Mucosa of stomach (tissue), 1 donor: ENCODE measurements at regions not wholly inside any gene's neighbourhood (a gene's known extent, or its start where the extent isn't known, plus 50 kb on each side); places are given as distances from the start of the nearest gene placed in this dataset.

Experiments
- H3K27me3 ChIP-seq: one replicate; pipeline ENCODE4 v1.7.0; 2013; ENCODE audit warnings: mild to moderate bottlenecking, low read length; ENCODE audit not compliant: control insufficient read depth, insufficient read depth
- H3K36me3 ChIP-seq: one replicate; pipeline ENCODE4 v1.7.0; 2013; ENCODE audit warnings: low read length; ENCODE audit not compliant: control insufficient read depth, insufficient read depth
- H3K4me1 ChIP-seq: one replicate; pipeline ENCODE4 v1.7.0; 2013; ENCODE audit warnings: mild to moderate bottlenecking, low read length; ENCODE audit not compliant: control insufficient read depth, insufficient read depth
- H3K4me3 ChIP-seq: one replicate; pipeline ENCODE4 v1.7.0; 2013; ENCODE audit warnings: low read length
- H3K9ac ChIP-seq: one replicate; pipeline ENCODE4 v1.7.0; 2013; ENCODE audit warnings: mild to moderate bottlenecking, low read length, moderate library complexity
- H3K9me3 ChIP-seq: one replicate; pipeline ENCODE4 v1.7.0; 2013; ENCODE audit warnings: mild to moderate bottlenecking, low read length, moderate library complexity; ENCODE audit not compliant: control insufficient read depth
- donor health status: Pancreatic carcinoma.

DNA sequence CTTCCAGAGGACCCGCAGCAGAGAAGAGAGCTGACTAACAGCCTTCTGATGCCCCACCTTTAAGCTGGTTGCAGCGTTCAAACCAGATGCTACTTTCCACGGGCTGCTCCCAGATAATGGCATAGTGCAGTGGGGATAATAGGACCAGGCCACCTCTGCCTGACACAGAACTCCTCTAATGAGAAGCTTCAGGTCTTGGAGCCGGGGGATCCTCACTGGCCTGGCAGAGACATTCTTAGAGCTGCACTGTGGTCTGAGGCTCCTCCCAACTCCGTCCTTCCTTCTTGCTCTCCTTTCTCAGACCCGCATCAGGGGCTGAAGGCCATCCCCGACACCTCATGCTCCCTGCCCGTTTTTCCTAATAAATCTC, 206.6 kb upstream of the MARCKS start:
- Histone ChIP-seq H3K9me3 (no peaks in the 10 kb centered on the region), H3K9ac (no peak overlapping the region), H3K36me3 (no peaks in the 10 kb centered on the region), H3K4me3 (no peak overlapping the region), H3K27me3 (no peaks in the 10 kb centered on the region), H3K4me1 (peaks cover 29% of the 10 kb centered on the region)

DNA sequence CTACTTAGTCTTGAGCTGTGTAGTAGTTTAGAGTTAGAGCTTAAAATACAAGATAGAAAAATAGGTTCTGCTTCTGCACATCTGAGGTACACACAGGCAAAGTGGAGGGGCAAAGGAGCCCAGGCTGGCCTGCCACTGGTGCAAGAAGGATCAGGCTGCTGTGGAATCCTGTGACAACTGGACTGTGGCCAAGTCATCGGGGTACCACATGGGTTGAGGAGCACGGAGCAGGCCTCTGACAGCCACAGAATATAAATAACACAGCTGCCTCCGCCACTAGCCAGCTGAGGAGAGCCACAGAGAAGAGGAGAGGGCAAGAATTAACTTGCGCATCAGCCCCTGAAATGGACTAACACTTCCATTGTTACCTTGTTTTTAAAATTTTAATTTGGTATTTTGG, 206.0 kb upstream of the MARCKS start:
- no peak overlapping the region for H3K9ac ChIP-seq
- peaks cover 24% of the 10 kb centered on the region for H3K4me1 ChIP-seq
- H3K4me3 ChIP-seq = no peak overlapping the region
- no peaks in the 10 kb centered on the region for H3K9me3 ChIP-seq
- no peaks in the 10 kb centered on the region for H3K27me3 ChIP-seq
- H3K36me3 ChIP-seq = no peaks in the 10 kb centered on the region

DNA sequence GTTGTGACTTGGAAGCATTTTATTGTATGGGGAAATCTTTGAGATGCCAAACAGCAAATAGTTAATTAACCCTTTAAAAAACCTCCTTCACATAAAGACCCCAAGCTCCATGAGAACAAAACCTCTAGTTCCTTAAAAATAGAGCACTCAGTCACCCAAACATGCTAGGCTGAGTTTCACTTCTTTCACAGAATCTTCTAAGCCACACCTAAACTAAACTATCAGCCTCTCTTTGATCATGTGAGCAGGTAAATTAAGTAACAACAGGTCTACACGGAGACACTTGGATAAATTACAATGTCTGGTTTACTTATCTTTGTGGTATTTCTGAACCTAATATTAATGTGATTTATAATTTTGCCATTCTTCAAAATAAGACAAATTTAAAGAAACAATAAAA, 205.2 kb upstream of the MARCKS start:
- Histone ChIP-seq H3K36me3 (no peaks in the 10 kb centered on the region), H3K4me1 (peaks cover 24% of the 10 kb centered on the region), H3K9ac (no peak overlapping the region), H3K4me3 (no peak overlapping the region), H3K9me3 (no peaks in the 10 kb centered on the region), H3K27me3 (no peaks in the 10 kb centered on the region)

DNA sequence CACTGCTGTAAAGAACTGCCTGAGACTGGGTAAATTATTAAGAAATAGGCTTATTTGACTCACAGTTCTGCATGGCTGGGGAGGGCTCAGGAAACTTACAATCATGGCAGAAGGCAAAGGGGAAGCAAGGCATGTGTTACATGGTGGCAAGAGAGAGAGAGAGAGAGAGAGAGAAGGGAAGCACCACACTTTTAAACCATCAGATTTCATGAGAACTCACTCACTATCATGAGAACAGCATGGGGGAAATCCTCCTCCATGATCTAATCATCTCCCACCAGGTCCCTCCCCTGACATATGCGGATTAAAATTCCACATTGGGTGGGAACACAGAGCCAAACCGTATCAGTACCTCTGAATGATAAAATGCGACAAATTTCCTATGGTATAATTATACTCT, 203.9 kb upstream of the MARCKS start:
- Histone ChIP-seq H3K36me3 (no peaks in the 10 kb centered on the region), H3K27me3 (no peaks in the 10 kb centered on the region), H3K9ac (no peak overlapping the region), H3K4me3 (no peak overlapping the region), H3K4me1 (peaks cover 22% of the 10 kb centered on the region), H3K9me3 (no peaks in the 10 kb centered on the region)

DNA sequence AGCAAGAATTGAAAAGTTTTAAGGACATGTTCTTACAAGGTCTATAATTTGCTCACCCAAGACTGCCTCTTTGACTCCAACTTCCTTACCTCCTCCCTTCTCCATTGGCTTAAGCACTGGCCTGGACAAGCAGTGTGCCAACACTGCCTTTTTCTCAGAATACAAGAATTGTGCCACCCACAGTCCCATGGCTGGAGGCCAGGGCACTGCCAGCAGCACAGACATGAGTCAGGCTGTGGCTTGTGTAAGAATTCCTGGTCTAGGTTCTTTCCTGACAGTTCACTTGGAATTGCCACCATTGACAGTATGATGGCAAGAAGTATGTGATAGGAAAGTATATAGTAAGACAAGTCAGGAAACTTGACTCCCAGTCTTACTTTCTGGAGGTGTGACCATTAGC, 202.7 kb upstream of the MARCKS start:
- no peaks in the 10 kb centered on the region for H3K9me3 ChIP-seq
- H3K27me3 ChIP-seq = no peaks in the 10 kb centered on the region
- no peaks in the 10 kb centered on the region for H3K36me3 ChIP-seq
- peaks cover 23% of the 10 kb centered on the region for H3K4me1 ChIP-seq
- H3K4me3 ChIP-seq = no peak overlapping the region
- no peak overlapping the region for H3K9ac ChIP-seq

DNA sequence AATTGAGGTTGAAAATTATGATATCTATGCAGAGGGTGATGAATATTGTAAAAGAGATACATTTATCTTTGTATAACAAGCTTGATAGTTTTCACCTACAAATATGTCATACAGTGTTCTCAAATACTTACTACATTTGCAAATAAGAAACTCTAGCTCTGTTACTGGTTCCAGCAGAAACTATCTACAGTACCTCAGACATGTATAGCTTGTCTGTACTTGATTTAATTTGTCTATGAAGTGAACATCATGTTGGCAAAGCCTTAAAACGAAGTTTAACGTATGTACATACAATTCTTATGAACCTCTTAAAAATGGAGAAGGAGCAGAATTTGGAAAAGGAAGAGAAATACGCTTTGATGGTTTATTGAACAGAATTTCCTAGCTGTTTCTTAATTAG, 201.4 kb upstream of the MARCKS start:
- H3K9ac ChIP-seq = no peak overlapping the region
- no peaks in the 10 kb centered on the region for H3K9me3 ChIP-seq
- H3K4me1 ChIP-seq = peaks cover 15% of the 10 kb centered on the region
- no peaks in the 10 kb centered on the region for H3K27me3 ChIP-seq
- H3K4me3 ChIP-seq = no peak overlapping the region
- H3K36me3 ChIP-seq = no peaks in the 10 kb centered on the region

DNA sequence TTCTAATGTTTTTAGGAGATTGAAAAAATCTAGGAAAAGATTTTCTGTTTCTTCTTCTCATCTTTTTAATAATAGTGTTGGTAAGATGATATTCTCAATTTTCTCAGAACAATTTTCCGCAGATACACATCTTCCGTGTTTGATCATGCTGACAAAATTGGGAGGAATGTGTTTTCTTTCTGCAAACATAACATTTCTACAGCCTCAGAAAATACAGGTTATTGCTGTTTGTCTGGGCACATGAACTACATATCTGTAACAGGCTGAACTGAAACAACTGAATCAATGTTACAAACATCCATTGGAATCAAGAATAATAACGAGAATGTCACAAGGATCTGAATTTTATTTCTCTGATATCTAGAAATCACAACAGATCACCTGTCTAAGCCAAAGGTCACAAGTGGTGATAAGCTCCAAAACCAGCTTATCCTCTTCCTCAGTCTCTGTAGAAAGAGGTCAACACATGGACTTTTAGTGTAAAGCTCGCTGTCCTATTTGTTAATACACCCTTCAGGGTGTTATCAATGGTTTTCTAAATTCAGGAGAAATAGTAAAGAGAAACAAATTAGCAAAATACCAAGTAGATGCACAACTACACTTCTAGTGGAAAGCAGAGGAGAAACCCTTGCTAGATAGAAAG, 197.3 kb upstream of the MARCKS start:
- Histone ChIP-seq H3K4me3 (no peak overlapping the region), H3K9ac (no peak overlapping the region), H3K27me3 (no peaks in the 10 kb centered on the region), H3K9me3 (no peaks in the 10 kb centered on the region), H3K36me3 (no peaks in the 10 kb centered on the region), H3K4me1 (peaks cover 11% of the 10 kb centered on the region)

DNA sequence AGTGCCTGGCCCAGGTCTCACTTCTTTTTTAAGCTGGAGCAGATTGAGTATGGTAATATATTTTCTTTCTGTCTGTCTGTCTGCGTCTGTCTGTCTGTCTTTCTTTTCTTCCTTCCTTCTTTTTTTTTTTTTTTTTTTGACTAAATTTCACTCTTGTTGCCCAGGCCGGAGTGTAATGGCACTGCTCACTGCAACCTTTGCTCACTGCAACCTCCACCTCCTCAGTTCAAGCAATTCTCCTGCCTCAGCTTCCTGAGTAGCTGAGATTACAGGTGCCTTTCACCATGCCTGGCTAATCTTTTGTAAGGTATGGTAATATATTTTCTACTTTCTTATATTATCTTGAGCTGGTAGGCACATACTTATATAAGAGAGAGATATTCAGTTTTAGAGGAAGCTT, 196.3 kb upstream of the MARCKS start:
- Histone ChIP-seq H3K4me1 (peaks cover 11% of the 10 kb centered on the region), H3K36me3 (no peaks in the 10 kb centered on the region), H3K9me3 (no peaks in the 10 kb centered on the region), H3K27me3 (no peaks in the 10 kb centered on the region), H3K4me3 (no peak overlapping the region), H3K9ac (no peak overlapping the region)

DNA sequence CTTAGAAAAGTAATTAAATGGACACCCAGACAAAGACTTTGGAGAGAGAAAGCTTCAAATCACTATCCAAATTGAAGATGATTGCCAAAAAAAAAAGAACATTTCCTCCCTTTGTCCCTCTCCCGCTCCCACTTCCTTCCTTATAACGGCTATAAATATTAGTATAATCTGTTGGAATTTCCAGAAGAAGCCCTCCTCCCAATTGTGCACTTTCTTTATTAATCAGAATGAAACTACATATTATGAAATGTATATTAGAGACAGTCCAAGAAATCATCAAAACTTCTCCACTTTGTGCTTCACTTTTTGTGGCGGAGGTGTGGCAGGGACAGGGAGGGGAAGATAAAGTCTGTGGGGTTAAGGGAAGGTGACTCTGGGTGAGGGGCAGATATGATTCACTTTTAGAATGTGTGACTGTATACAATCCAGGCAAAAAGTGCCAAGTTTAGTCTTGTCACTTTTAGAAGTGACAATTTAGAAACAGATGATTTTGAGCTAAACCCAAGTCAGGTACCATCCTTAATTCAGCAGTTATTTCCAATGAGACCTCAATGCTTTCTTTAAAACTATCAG, 195.0 kb upstream of the MARCKS start:
- Histone ChIP-seq H3K9ac (no peak overlapping the region), H3K4me3 (no peak overlapping the region), H3K27me3 (no peaks in the 10 kb centered on the region), H3K4me1 (peaks cover 11% of the 10 kb centered on the region), H3K36me3 (no peaks in the 10 kb centered on the region), H3K9me3 (no peaks in the 10 kb centered on the region)

DNA sequence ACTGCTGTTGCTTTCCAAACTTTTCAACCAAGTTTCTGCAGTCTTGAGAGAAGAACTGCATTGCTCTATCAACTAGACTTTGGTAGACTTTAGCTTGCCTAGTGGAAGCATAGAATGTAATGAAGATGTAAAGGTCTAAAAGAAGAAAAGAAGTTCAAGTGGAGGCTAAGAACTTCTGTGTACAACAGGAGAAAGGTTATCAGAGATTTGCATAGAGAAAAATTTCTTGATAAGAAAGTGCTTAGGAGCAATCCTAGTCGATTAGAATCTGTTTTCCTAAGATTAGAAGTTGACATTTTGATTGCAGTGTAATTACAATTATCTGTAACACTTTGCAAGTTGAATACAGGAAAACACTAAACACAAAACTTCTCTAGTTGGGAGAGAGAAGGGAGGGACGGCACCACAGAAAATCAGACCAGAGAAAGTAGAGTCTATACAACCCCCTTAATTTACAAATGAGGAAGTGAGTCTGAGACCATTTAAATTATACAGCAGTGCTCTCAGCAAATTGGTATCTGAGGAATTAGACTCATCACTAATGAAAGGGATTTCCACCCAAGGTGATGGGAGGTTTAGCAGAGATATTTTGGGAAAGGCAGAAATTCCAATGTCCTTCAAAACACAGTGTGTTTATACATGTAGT, 194.3 kb upstream of the MARCKS start:
- Histone ChIP-seq H3K27me3 (no peaks in the 10 kb centered on the region), H3K4me3 (no peak overlapping the region), H3K36me3 (no peaks in the 10 kb centered on the region), H3K9ac (no peak overlapping the region), H3K4me1 (peaks cover 11% of the 10 kb centered on the region), H3K9me3 (no peaks in the 10 kb centered on the region)

DNA sequence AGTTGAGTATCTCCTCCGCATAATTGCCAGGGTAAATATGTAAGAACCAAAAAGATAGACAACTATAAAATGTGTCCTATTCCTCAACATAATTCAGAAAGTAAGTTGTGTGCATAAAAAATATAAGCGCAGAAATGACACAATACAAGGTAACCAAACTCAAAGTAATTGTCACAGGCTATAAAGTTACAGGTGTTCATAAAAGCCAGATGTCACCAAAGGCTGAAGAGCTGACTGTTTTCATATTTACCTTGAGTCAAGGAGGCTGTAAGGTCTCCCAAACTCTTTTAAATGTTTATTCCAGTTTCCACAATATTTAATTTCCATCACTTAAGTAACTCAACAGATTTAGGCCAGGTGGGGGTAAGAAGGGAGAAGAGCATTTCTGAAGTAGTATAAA, 192.2 kb upstream of the MARCKS start:
- H3K4me3 ChIP-seq = no peak overlapping the region
- no peaks in the 10 kb centered on the region for H3K36me3 ChIP-seq
- H3K27me3 ChIP-seq = no peaks in the 10 kb centered on the region
- H3K4me1 ChIP-seq = peaks cover 4% of the 10 kb centered on the region
- no peak overlapping the region for H3K9ac ChIP-seq
- H3K9me3 ChIP-seq = no peaks in the 10 kb centered on the region

DNA sequence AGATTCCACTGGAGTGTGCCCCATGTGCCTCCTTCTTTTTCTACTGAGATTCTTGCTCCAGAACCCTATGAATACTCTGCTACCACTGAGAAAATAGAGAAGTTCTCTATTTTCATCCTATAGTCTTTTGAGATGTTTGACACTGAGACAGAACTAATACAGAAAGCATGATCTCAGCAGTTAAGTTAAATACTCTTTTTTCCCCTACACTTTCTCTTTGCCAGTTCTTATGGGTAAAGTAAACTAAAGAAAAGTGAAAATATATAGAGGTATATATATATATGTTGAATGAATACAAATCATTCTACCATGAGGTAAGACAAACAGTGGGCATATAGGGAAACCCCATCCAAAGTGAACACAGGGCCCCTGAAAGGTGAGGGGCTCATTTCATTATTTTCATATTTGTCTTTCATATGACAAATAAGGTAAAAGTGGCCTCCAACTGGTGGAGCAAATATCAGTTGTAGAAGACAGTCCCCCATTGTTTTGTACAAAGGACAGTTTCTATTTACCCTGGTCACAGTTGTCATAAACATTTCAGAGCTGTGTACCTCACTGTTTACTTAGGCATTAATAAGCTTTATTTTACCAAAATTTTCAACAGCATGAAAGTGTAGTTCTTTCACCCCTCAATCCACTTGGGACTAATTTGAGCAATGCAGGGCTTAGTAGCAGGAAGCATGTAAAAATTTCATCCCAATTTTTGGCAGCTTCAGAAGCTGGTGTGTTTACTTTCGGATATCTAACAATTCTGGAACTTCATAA, 188.3 kb upstream of the MARCKS start:
- H3K9me3 ChIP-seq = no peaks in the 10 kb centered on the region
- H3K36me3 ChIP-seq = no peaks in the 10 kb centered on the region
- no peak overlapping the region for H3K4me3 ChIP-seq
- no peaks in the 10 kb centered on the region for H3K27me3 ChIP-seq
- no peak overlapping the region for H3K9ac ChIP-seq
- peaks cover 10% of the 10 kb centered on the region for H3K4me1 ChIP-seq
